SHP77 (cell line): ENCODE measurements at regions not wholly inside any gene's neighbourhood (a gene's known extent, or its start where the extent isn't known, plus 50 kb on each side); places are given as distances from the start of the nearest gene placed in this dataset.

Experiments
- DNase-seq, 2 experiments: peaks; one replicate each; lab custom pipeline; 2025; lab: John Stamatoyannopoulos, UW

GRCh38 chr9:118303216-118303615 is 599.0 kb downstream of the TLR4 start:
- no peak for DNase-seq

DNA sequence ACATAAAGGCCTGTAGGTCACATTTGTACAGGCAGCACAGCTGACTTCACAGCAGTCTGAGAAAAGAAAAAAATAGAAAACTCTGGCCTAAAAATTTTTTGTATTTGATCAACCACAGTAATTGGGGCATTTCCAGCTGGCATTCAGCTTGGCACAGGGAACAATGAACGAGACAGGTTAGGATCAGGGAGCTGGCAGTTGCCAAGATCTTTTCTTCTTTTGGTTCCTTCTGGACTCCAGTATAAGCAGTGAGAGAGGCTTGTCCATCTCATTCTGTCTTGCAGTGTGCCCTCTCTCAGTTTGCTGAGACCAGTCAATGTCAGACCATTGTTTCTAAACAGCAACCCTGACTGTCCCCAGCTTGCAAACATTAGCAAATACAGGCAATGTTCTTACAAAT is 601.1 kb downstream of the TLR4 start:
- DNase-seq: no peak

GRCh38 chr9:118306801-118307200 is 602.6 kb downstream of the TLR4 start:
- DNase-seq: no peak

- no peak for DNase-seq
Measured at GRCh38 chr9:118313965-118314364, 609.8 kb downstream of the TLR4 start.

DNA sequence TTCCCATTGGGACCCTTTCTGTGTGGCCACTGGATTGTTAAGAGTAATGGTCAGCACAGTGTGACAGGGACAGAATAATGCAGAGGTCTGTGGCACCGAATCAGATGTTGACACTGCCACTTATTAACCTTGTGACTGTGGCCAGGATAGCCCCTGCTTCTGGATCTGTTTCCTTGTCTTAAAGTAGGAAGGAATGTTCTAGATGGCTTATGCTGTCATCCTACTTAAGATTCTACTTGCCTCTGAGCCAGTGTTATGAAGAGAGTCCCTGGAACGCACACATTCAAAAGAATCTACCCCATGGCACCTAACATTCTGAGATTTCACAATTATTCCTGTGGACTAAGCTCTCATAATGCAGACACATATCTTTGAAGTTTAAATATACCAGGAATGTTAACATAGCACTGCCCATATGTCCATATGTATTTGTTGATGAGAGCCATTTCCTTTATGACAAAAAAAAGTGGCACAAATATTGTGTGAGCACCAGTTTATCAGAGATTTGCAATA is 612.7 kb downstream of the TLR4 start:
- no peak for DNase-seq

- DNase-seq: no peak
Measured at GRCh38 chr9:118318770-118319431, 614.7 kb downstream of the TLR4 start.

DNA sequence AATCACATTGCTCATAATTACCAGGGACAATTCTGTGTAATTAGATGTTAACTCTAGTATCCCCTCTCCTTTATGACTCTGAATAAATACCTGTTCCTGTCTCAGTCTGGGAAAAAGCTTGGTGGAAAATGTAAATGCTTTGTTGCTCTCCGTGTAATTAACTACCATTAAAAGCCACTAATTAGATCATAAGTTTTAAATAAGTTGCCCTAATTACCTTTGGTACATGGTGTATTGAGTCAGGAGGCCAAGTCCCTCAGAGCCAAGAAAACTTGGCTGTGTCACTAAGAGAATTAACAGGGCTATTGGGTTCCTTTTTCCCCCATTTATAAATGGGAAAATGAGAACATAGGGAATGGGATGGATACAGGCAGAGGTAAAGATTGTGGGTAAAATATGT is 617.6 kb downstream of the TLR4 start:
- no peak for DNase-seq

- no peak for DNase-seq
Measured at GRCh38 chr9:118324706-118325105, 620.5 kb downstream of the TLR4 start.

DNA sequence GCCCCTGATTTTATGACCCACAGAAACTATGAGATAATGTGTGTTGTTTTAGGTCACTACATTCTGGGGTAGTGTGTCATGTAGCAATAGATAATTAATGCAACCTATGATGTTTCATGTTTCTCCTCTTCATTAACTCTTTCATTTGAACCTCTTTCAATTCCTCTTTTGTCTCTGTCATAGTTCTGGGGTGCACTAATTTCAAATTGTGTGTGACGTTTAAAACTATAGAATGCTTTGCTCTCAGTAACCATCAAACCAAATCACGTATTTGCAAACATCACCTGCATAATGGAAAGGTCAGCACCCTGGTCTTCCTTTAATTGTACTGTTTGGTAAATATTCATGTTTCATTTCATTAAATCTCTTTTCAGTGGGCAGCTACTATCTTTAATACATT is 621.6 kb downstream of the TLR4 start:
- no peak for DNase-seq

DNA sequence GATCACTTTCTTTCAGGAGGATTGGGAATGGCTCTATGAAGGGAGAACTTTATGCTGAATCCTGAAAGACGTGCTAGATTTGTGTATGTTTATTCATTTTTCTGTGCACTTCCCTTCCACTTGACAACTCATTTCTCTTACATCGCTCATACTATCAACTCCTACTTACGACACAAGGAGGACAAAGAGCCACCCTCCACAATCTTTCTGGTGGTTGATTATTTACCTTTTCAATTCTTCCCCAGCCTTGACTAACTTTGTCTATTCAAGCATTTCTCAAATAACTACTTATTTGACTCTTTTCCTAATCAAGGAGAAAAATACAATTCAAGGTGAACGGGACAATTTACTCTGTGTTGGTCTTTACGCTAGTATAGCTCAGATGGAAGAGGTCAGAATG is 622.1 kb downstream of the TLR4 start:
- no peak for DNase-seq

DNA sequence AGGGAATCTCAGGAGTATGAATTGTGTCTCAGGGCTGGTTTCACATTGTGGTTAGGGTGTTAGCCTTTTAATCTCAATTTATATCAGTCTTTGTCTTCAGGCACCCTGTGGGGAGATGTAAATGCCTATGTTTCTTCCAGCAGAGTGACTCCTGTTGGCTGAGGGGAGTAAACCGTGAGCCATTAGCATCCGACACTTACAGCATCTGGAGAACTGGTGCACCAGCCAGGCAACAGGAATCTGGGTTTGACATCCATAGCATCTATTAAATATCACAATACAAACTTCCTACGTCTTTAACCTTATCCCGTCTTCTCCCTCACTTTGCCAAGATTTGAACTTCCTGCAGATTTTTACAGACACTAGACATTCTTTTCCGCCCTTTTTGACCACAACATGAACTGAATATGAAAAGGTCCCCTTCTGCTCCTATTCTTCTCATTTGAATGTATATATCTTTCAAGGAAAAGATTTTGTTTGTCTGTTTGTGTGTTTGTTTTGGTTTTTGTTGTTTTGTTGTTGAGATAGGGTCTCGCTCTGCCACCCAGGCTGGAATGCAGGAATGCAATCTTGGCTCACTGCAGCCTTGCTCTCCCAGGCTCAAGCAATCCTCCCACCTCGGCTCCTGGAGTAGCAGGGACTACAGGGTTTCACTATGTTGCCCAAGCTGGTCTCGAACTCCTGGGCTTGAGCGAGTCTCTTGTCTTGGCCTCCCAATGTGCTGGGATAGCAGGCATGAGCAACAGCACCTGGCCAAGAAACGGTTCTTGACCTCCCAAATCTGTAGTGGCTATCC is 626.2 kb downstream of the TLR4 start:
- DNase-seq: no peak

GRCh38 chr9:118331622-118332045 is 627.4 kb downstream of the TLR4 start:
- DNase-seq: no peak

DNA sequence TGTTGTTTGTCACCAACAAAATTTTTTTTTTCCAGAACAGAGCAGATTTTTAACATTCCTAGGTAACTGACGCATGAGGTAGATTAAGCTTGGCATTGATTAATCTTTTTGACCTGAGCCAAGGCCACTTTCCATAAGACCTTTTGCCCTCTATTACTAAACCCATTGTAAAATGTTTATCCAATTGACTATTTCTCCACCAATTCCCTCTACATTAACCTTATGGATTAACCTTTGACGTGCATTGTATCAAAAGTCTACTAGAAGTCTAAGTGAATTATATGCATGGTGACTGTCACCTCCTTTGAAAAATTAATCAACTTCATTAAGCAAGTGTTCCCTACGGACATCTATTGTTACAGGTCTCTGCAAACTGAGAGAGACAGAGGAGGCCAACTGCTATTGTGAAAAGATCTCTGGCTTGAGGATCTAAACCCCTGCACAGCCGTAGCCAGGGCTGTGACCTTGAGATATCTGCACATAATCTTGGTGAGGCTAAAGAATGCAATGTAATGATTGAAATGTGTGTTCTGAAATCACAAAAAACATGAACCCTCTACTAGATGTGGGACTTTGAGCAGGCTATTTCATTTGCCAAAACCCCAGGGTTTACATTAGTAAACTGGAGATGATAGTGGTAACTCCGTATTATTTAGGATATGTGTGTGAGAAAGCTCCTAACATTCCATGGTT is 632.2 kb downstream of the TLR4 start:
- no peak for DNase-seq

GRCh38 chr9:118336943-118337330 is 632.7 kb downstream of the TLR4 start:
- no peak for DNase-seq

DNA sequence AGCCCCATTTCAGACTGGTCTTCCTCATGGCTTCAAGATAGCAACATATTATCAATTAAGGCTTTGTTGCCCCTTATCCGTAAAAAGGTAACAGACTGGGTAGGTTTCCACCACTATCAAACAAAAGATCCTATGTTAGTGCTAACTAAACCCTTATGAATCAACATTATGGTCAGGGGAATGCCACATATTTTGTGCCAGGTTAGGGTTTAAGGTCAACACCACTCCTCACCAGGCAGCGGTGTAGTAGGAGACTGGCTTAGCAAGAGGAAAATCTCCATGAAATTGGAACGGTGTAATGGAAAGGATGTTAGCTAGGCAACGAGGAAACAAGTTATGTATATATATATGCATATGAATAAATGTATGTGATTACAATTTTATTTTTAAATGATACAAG is 655.8 kb downstream of the TLR4 start:
- no peak for DNase-seq

DNA sequence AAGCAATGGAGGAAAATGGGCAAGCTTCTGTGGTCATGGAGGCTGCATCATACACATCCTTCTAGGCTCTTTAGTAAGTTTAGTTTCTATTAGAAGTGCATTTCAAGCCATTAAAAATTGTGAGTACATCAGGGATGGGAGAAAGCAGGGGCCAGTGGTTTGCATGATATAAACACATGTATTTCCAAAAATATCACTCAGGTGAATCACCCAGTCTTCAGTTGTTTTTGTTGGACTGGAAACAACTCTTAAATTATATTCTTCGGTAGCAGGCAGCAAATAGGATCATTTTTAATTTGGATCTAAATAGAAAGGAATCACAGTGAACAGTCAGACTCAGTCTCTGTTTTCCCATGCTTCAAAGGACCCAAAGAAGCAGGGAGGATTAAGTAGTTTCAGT is 657.9 kb downstream of the TLR4 start:
- DNase-seq: no peak

DNA sequence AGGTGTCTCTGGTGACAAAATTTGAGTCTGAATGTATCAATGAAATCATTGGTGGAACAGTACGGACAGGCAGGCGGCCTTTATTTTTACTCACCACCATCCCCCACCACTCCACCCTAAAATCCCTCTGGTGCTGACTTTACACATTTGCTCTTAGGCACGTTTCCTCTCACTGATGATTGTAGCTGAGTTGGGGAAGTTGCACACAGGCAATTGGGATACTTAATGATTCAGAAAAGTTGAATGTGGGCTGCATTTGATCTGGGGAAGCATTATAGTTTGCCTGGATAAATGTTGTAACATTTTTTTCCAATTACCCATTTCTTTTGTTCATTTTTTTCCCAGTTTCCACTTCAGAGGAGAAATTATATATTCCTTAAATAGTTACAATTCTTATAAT is 658.4 kb downstream of the TLR4 start:
- no peak for DNase-seq

DNA sequence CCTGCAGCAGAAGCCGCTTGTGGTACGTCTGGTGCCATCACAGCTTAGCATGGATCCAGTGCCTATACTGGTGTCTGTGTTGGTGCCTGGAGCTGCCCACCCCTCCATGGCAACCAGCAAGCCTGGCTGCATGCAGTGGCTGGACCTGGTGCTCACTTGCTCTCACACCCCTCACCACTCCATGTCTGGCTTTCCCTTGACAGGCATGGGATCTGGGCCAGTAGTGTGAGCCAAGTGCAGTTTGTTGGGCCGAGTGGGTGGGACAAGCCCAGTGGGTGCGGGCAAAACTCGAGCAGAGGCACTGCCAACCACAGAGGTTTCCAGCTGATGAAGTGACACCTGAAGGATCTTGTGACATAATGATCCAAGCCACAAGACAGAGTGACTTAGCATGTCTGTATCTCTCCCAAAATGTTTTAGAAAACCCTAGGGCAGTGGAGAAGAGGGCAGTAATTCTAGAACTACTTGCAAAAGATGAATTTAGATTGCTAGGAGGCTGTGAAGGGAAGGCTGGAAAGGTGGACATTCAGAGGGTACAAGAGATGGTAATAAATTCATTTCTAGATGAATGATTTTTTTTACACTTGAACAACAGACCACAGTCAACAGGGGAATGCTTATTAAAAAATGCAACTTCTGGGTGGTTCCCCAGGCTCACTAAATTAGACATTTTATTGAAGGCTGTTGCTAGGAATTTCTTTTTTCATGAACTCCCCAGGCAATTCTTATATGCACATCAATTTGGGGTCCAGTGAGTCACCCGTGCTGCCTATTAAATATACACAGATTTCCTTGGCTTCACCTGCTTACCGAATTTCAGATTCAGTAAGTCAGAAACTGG is 660.3 kb downstream of the TLR4 start:
- DNase-seq: no peak

GRCh38 chr9:118366228-118366627 is 662.0 kb downstream of the TLR4 start:
- no peak for DNase-seq

- DNase-seq: no peak
Measured at GRCh38 chr9:118367383-118367782, 663.2 kb downstream of the TLR4 start.

- no peak for DNase-seq
Measured at GRCh38 chr9:118384531-118385100, 680.4 kb downstream of the TLR4 start.

GRCh38 chr9:118395415-118395814 is 691.2 kb downstream of the TLR4 start:
- DNase-seq: no peak
